Renal pelvis (tissue), 1 donor: ENCODE measurements at regions not wholly inside any gene's neighbourhood (a gene's known extent, or its start where the extent isn't known, plus 50 kb on each side); places are given as distances from the start of the nearest gene placed in this dataset.
"Not testable (repeated sequence)": the region's sequence is repeated elsewhere in the genome, so short reads cannot be mapped to it uniquely, and the experiment has no call there.

Experiments
- DNase-seq: peaks from one replicate; pipeline ENCODE4 v3.0.0-alpha.2; 2013

DNA sequence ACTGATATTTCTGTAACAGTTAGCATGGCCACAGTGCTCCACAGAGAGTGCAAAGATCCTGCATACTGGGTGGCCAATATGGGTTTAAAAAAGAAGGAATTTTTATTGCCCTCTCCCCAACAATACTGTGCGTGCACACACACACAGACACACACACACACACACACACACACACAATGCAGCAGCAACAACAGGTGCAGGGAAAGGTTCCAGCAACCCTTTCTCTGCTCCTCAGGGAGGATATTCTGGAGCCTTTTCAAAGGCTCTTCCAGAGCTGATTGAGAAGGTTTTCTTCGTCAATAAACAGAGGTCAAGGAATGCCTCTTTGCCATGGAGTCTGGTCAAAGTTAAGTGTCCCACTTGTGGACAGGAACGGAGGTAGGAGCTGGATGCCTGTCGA lies 84.8 kb upstream of the ZFP42 start:
- DNase-seq: no peak

GRCh38 chr4:187915406-187915805 lies 80.2 kb upstream of the ZFP42 start:
- not testable (repeated sequence) for DNase-seq

DNA sequence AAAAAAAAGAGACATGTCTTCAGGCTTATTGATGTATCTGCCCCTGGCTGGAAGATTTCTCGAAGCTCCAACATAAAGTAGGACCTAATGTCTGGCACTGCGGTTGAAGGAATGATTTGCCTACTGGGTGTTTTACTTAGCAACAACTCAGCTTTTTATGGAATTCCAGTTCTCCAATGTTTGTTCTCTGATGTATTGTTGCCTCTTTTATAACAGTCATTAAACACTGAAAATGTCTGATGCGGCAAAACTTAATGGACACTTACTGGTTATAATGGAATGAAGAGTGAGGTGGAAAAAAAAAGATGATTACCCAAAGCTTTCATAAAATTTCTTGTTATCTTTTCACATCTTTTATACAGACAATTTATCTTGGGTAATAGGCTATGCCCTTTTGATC lies 75.6 kb upstream of the ZFP42 start:
- no peak for DNase-seq

GRCh38 chr4:187921946-187922623 lies 73.5 kb upstream of the ZFP42 start:
- DNase-seq: no peak

GRCh38 chr4:187929024-187929423 lies 66.5 kb upstream of the ZFP42 start:
- DNase-seq: no peak

DNA sequence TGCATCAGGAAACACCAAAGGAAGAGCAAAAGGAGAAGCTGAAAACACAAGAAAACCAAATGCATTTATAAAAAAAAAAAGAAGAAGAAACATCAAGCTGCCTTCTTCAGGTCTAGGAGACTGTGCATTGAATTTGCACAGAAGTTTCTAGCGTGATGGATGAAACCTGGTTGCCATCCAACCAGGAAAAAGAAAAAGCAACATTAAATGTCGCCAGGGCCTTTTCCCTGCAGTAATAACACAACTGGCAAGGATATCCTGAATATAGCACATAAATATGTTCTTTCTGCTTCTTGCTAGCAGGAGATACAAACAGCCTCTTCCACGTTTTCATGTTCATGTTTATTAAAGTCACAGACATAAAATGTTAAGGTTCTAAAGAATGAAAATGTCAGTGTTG lies 60.8 kb upstream of the ZFP42 start:
- no peak for DNase-seq

- no peak for DNase-seq
These were observed 58.0 kb upstream of the ZFP42 start for GRCh38 chr4:187937557-187937956.

DNA sequence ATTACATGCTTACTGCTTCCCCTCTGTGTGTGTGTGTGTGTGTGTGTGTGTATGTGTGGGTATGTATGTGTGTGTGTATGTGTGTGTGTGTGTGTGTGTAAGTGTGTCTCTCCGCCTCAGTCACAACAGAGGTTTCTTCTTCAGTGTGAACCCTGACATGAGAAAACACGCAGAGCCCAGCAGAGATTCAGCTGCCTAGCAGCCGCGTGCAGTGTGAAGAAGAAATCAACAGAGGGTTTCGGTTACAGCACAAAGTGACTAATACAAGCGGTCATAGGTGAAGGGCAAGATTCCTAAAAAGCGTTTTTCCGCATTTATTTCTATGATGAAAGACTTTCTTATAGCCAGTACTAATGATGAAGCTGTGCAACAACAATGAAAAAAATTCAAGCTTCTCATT lies 55.3 kb upstream of the ZFP42 start:
- DNase-seq: no peak

- DNase-seq: no peak
These were observed 52.6 kb upstream of the ZFP42 start for GRCh38 chr4:187942968-187943367.

DNA sequence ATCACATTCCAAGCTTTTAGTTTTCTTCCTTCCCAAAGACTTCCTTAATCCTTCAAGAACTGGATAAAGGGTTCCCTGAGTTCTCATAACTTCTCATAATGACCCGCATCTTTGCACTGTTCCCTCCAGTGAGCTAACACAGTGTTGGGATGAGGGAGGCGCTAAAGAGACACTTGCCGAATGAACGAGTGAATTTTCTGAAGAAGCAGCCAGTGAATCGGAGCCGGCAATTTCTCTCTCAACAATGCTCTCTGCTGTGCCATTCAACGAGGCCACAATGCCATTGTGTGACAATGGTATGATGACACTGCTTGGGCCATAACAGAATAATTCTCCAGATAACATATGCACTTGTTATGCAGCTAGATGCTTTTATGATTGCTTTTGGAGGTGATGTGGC lies 51.4 kb upstream of the ZFP42 start:
- DNase-seq: no peak
